NCI-H526 treated with DMSO at 0.1 percent for 48 hours (cell line): ENCODE measurements at regions not wholly inside any gene's neighbourhood (a gene's known extent, or its start where the extent isn't known, plus 50 kb on each side); places are given as distances from the start of the nearest gene placed in this dataset.
A peak's percentile ranks its signal among the peaks of the same experiment; 100 is the strongest.

ENCODE experiments used
- DNase-seq: peaks from one replicate; lab custom pipeline; 2025; lab: John Stamatoyannopoulos, UW

- DNase-seq: no peak
These were observed 56.8 kb upstream of the GRIA4 start for GRCh38 chr11:105553025-105553424.

- no peak for DNase-seq
These were observed 61.5 kb upstream of the GRIA4 start for GRCh38 chr11:105548359-105548758.

GRCh38 chr11:105538588-105538987 lies 71.3 kb upstream of the GRIA4 start:
- no peak for DNase-seq

- no peak for DNase-seq
These were observed 72.3 kb upstream of the GRIA4 start for GRCh38 chr11:105537531-105537930.

GRCh38 chr11:105524286-105524685 lies 85.6 kb upstream of the GRIA4 start:
- DNase-seq: no peak

- no peak for DNase-seq
These were observed 89.0 kb upstream of the GRIA4 start for GRCh38 chr11:105520706-105521345.

GRCh38 chr11:105507496-105508254 lies 102.2 kb upstream of the GRIA4 start:
- no peak for DNase-seq

GRCh38 chr11:105492010-105492409 lies 117.9 kb upstream of the GRIA4 start:
- no peak for DNase-seq

- no peak for DNase-seq
These were observed 118.5 kb upstream of the GRIA4 start for GRCh38 chr11:105491394-105491793.

- DNase-seq: no peak
These were observed 119.5 kb upstream of the GRIA4 start for GRCh38 chr11:105490333-105490732.

GRCh38 chr11:105489446-105489845 lies 120.4 kb upstream of the GRIA4 start:
- DNase-seq: no peak

GRCh38 chr11:105486929-105487328 lies 122.9 kb upstream of the GRIA4 start:
- no peak for DNase-seq

GRCh38 chr11:105469931-105470330 lies 139.9 kb upstream of the GRIA4 start:
- DNase-seq: no peak

GRCh38 chr11:105468154-105468553 lies 141.7 kb upstream of the GRIA4 start:
- DNase-seq: no peak

GRCh38 chr11:105466582-105467228 lies 143.2 kb upstream of the GRIA4 start:
- peak; percentile 35 for DNase-seq

GRCh38 chr11:105458071-105458470 lies 151.8 kb upstream of the GRIA4 start:
- no peak for DNase-seq

- DNase-seq: no peak
These were observed 152.9 kb upstream of the GRIA4 start for GRCh38 chr11:105456950-105457349.

GRCh38 chr11:105449100-105449734 lies 160.7 kb upstream of the GRIA4 start:
- DNase-seq: no peak

GRCh38 chr11:105448703-105449079 lies 161.2 kb upstream of the GRIA4 start:
- DNase-seq: no peak

- no peak for DNase-seq
These were observed 161.8 kb upstream of the GRIA4 start for GRCh38 chr11:105447936-105448702.

- DNase-seq: no peak
These were observed 166.2 kb upstream of the GRIA4 start for GRCh38 chr11:105443623-105444022.
